Stimulated activated naive B cell treated with anti-CD40 and anti-IgM and Interleukin-4, amounts not matched to agents 10 μg/mL and 1 μg/mL and 100 μg/mL, for 72 hours (primary cell): ENCODE measurements at regions not wholly inside any gene's neighbourhood (a gene's known extent, or its start where the extent isn't known, plus 50 kb on each side); places are given as distances from the start of the nearest gene placed in this dataset.
A peak's percentile ranks its signal among the peaks of the same experiment; 100 is the strongest.
"Not testable (repeated sequence)": the region's sequence is repeated elsewhere in the genome, so short reads cannot be mapped to it uniquely, and the experiment has no call there.

ENCODE experiments used
- ATAC-seq, 2 donors: fragments of 150-1000 bp; cut with Tn5 transposase; replicated peaks; 2 replicates each; pipeline ENCODE4 v1.10.0; 2021; ENCODE audit warnings: moderate library complexity in 1 of 2
- DNase-seq: peaks from one replicate; pipeline ENCODE4 v3.0.0; 2021
- H3K27ac Mint-ChIP-seq: one replicate; pipeline ENCODE4 v1.8.0; 2022; ENCODE audit warnings: mild to moderate bottlenecking, mixed read lengths
- H3K27me3 Mint-ChIP-seq, 2 donors: one replicate each; pipeline ENCODE4 v1.8.0; 2022; ENCODE audit warnings: mixed read lengths in 2 of 2
- H3K36me3 Mint-ChIP-seq, 2 donors: one replicate each; pipeline ENCODE4 v1.8.0; 2022; ENCODE audit warnings: mixed read lengths in 2 of 2, mild to moderate bottlenecking in 1 of 2
- H3K4me1 Mint-ChIP-seq, 2 donors: one replicate each; pipeline ENCODE4 v1.8.0; 2022; ENCODE audit warnings: mixed read lengths in 2 of 2, mild to moderate bottlenecking in 1 of 2
- H3K4me3 Mint-ChIP-seq, 2 donors: one replicate each; pipeline ENCODE4 v1.8.0; 2022; ENCODE audit warnings: mild to moderate bottlenecking in 2 of 2, mixed read lengths in 2 of 2, moderate library complexity in 1 of 2
- H3K9me3 Mint-ChIP-seq, 2 donors: one replicate each; pipeline ENCODE4 v1.8.0; 2022; ENCODE audit warnings: mixed read lengths in 2 of 2, mild to moderate bottlenecking in 1 of 2

GRCh38 chr6:110545081-110545872, 68.9 kb upstream of the SLC22A16 start:
- Mint-ChIP-seq H3K36me3 (peaks cover 4 to 9% of the 10 kb centered on the region in 2 donors), H3K27me3 (peaks cover 3 to 4% of the 10 kb centered on the region in 2 donors), H3K27ac (no peak overlapping the region), H3K9me3 (peaks cover 4 to 8% of the 10 kb centered on the region in 2 donors), H3K4me3 (no peak overlapping the region), H3K4me1 (peaks cover 19 to 23% of the 10 kb centered on the region in 2 donors)
- ATAC-seq (no peak), DNase-seq (no peak)

- H3K27ac Mint-ChIP-seq: peak overlapping the region; percentile 42
- peak overlapping the region; percentile 47 to 71 for H3K4me3 Mint-ChIP-seq
- H3K9me3 Mint-ChIP-seq: peaks cover 5 to 6% of the 10 kb centered on the region in 2 donors
- H3K36me3 Mint-ChIP-seq: peaks cover 5 to 10% of the 10 kb centered on the region in 2 donors
- peaks cover 24 to 29% of the 10 kb centered on the region in 2 donors for H3K4me1 Mint-ChIP-seq
- DNase-seq (no peak), ATAC-seq (peak in 1 of 2 donors; percentile 33)
- H3K27me3 Mint-ChIP-seq: peaks cover 3 to 4% of the 10 kb centered on the region in 2 donors
Measured at GRCh38 chr6:110544472-110544871, 68.1 kb upstream of the SLC22A16 start.

GRCh38 chr6:110543106-110543505, 66.7 kb upstream of the SLC22A16 start:
- Mint-ChIP-seq H3K9me3 (peaks cover 8 to 10% of the 10 kb centered on the region in 2 donors), H3K27ac (peak overlapping the region; percentile 56), H3K36me3 (peaks cover 9 to 19% of the 10 kb centered on the region in 2 donors), H3K27me3 (peaks cover 3 to 4% of the 10 kb centered on the region in 2 donors), H3K4me1 (peaks cover 32 to 39% of the 10 kb centered on the region in 2 donors), H3K4me3 (no peak overlapping the region)
- ATAC-seq (no peak), DNase-seq (no peak)

- H3K27me3 Mint-ChIP-seq: peaks cover 3 to 4% of the 10 kb centered on the region in 2 donors
- DNase-seq (no peak), ATAC-seq (no peak)
- H3K4me3 Mint-ChIP-seq: no peak overlapping the region
- H3K9me3 Mint-ChIP-seq: peaks cover 8 to 10% of the 10 kb centered on the region in 2 donors
- no peak overlapping the region for H3K27ac Mint-ChIP-seq
- H3K4me1 Mint-ChIP-seq: peaks cover 34 to 46% of the 10 kb centered on the region in 2 donors
- H3K36me3 Mint-ChIP-seq: peaks cover 9 to 20% of the 10 kb centered on the region in 2 donors
Measured at GRCh38 chr6:110542311-110543024, 66.1 kb upstream of the SLC22A16 start.

- Mint-ChIP-seq H3K27me3 (peaks cover 3 to 4% of the 10 kb centered on the region in 2 donors), H3K36me3 (peaks cover 9 to 20% of the 10 kb centered on the region in 2 donors), H3K9me3 (peaks cover 8 to 10% of the 10 kb centered on the region in 2 donors), H3K27ac (peak overlapping the region; percentile 2), H3K4me1 (peaks cover 37 to 52% of the 10 kb centered on the region in 2 donors), H3K4me3 (no peak overlapping the region)
- ATAC-seq (no peak), DNase-seq (no peak)
Measured at GRCh38 chr6:110541701-110542309, 65.4 kb upstream of the SLC22A16 start.

- Mint-ChIP-seq H3K36me3 (peaks cover 5 to 19% of the 10 kb centered on the region in 2 donors), H3K9me3 (peaks cover 9 to 12% of the 10 kb centered on the region in 2 donors), H3K27ac (peak overlapping the region; percentile 56), H3K4me1 (peaks cover 42 to 53% of the 10 kb centered on the region in 2 donors)
- H3K4me3 Mint-ChIP-seq, H3K27me3 Mint-ChIP-seq, DNase-seq: not testable (repeated sequence)
- ATAC-seq: peak in 1 of 2 donors; percentile 41
Measured at GRCh38 chr6:110539277-110540019, 63.0 kb upstream of the SLC22A16 start.

GRCh38 chr6:110538416-110539160, 62.2 kb upstream of the SLC22A16 start:
- peaks cover 36 to 44% of the 10 kb centered on the region in 2 donors for H3K4me1 Mint-ChIP-seq
- DNase-seq: no peak
- peaks cover 9 to 12% of the 10 kb centered on the region in 2 donors for H3K9me3 Mint-ChIP-seq
- H3K27me3 Mint-ChIP-seq: no peaks in the 10 kb centered on the region
- H3K4me3 Mint-ChIP-seq: peak overlapping the region in 1 of 2 donors; percentile 34
- peak overlapping the region; percentile 89 for H3K27ac Mint-ChIP-seq
- ATAC-seq: peak in 1 of 2 donors; percentile 31
- H3K36me3 Mint-ChIP-seq: peaks cover 5 to 19% of the 10 kb centered on the region in 2 donors

- peaks cover 9 to 12% of the 10 kb centered on the region in 2 donors for H3K9me3 Mint-ChIP-seq
Measured at GRCh38 chr6:110537208-110538123, 61.1 kb upstream of the SLC22A16 start.

GRCh38 chr6:110534731-110535492, 58.5 kb upstream of the SLC22A16 start:
- Mint-ChIP-seq H3K4me1 (peaks cover 41 to 59% of the 10 kb centered on the region in 2 donors), H3K36me3 (peaks cover 5 to 19% of the 10 kb centered on the region in 2 donors), H3K4me3 (no peak overlapping the region), H3K27ac (no peak overlapping the region), H3K27me3 (no peaks in the 10 kb centered on the region), H3K9me3 (peaks cover 9 to 12% of the 10 kb centered on the region in 2 donors)
- ATAC-seq (no peak), DNase-seq (no peak)

More at GRCh38 chr6:110537208-110538123, 61.1 kb upstream of the SLC22A16 start:
- H3K36me3 Mint-ChIP-seq: peaks cover 5 to 19% of the 10 kb centered on the region in 2 donors
- H3K27me3 Mint-ChIP-seq: no peaks in the 10 kb centered on the region
- H3K4me1 Mint-ChIP-seq: peaks cover 32 to 49% of the 10 kb centered on the region in 2 donors
- peak overlapping the region; percentile 5 to 23 for H3K4me3 Mint-ChIP-seq
- DNase-seq (no peak), ATAC-seq (peak; percentile 88 to 94)
- peak overlapping the region; percentile 89 for H3K27ac Mint-ChIP-seq

- H3K36me3 Mint-ChIP-seq: peaks cover 0 to 7% of the 10 kb centered on the region in 2 donors
- no peak for ATAC-seq
Measured at GRCh38 chr6:110532431-110532830, 56.0 kb upstream of the SLC22A16 start.

GRCh38 chr6:110530671-110531070, 54.3 kb upstream of the SLC22A16 start:
- ATAC-seq: no peak
- no peak overlapping the region for H3K4me3 Mint-ChIP-seq
- H3K27me3 Mint-ChIP-seq: no peaks in the 10 kb centered on the region
- no peak for DNase-seq
- H3K4me1 Mint-ChIP-seq: peaks cover 29 to 31% of the 10 kb centered on the region in 2 donors
- H3K27ac Mint-ChIP-seq: no peak overlapping the region
- H3K9me3 Mint-ChIP-seq: peaks cover 5 to 6% of the 10 kb centered on the region in 2 donors
- peaks cover 0 to 7% of the 10 kb centered on the region in 2 donors for H3K36me3 Mint-ChIP-seq

More at GRCh38 chr6:110532431-110532830, 56.0 kb upstream of the SLC22A16 start:
- Mint-ChIP-seq H3K27ac (peak overlapping the region; percentile 1), H3K4me3 (no peak overlapping the region), H3K27me3 (no peaks in the 10 kb centered on the region), H3K9me3 (peaks cover 5 to 6% of the 10 kb centered on the region in 2 donors), H3K4me1 (peaks cover 39 to 47% of the 10 kb centered on the region in 2 donors)
- no peak for DNase-seq
